ENCODE measurements at regions not wholly inside any gene's neighbourhood (a gene's known extent, or its start where the extent isn't known, plus 50 kb on each side); places are given as distances from the start of the nearest gene placed in this dataset.
A peak's percentile ranks its signal among the peaks of the same experiment; 100 is the strongest.
"Not testable (repeated sequence)": the region's sequence is repeated elsewhere in the genome, so short reads cannot be mapped to it uniquely, and the experiment has no call there.

DNA sequence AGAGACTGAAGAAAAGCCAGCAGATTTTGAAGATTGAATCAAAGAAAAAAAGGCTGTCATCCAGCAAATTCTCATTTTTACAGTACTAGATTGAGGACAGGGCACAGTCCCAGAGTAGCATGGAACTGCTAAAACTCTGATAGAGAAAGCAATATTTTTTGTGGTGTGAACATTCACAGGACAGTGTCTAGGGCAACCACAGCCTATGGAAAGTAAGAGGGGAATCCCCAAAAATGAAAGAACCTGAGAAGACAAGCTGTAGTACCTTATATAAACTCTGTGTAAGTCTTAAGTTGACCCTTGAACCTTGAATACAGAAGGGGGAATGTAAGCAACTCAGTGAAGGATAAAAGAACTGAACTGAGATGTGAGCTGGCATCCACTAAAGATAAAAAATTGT is 540.3 kb downstream of the HINT1 start:
- H3K4me3 ChIP-seq (ENCODE audit: low read depth, low read length): no peak overlapping the region
- no peak for DNase-seq (ENCODE audit: low read depth, low spot score)
- in situ Hi-C loops (cut with HindIII; ENCODE audit: low sequenced_read_pairs): no loop called here
- TF ChIP-seq, protein P1, sequence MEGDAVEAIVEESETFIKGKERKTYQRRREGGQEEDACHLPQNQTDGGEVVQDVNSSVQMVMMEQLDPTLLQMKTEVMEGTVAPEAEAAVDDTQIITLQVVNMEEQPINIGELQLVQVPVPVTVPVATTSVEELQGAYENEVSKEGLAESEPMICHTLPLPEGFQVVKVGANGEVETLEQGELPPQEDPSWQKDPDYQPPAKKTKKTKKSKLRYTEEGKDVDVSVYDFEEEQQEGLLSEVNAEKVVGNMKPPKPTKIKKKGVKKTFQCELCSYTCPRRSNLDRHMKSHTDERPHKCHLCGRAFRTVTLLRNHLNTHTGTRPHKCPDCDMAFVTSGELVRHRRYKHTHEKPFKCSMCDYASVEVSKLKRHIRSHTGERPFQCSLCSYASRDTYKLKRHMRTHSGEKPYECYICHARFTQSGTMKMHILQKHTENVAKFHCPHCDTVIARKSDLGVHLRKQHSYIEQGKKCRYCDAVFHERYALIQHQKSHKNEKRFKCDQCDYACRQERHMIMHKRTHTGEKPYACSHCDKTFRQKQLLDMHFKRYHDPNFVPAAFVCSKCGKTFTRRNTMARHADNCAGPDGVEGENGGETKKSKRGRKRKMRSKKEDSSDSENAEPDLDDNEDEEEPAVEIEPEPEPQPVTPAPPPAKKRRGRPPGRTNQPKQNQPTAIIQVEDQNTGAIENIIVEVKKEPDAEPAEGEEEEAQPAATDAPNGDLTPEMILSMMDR (IDR thresholded peaks at IDR 0.05; ENCODE audit: low read depth, low read length): no peak

DNA sequence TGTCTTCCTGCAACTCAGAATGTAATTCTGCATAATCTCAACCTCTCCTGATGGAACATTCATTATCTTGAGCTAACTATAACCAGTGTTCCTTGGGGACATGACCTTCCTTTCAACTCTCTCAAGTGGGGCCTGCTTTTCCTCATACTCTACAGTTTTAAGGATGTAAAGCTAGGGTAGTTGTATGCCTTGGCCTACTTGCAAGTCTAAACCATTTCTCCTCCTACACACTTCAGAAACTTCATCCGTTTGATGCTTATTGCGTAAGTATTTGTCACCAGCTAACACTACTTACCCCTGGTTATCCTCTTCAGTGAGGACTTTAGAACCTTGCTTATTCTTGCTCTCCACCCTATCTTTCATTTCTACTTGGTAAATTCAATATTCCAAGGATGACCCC is 548.9 kb downstream of the HINT1 start:
- in situ Hi-C loops (cut with HindIII; ENCODE audit: low sequenced_read_pairs): no loop called here
- DNase-seq (ENCODE audit: low read depth, low spot score): no peak
- H3K4me3 ChIP-seq (ENCODE audit: low read depth, low read length): no peak overlapping the region
- TF ChIP-seq, protein P1 (IDR thresholded peaks at IDR 0.05; ENCODE audit: low read depth, low read length): no peak

DNA sequence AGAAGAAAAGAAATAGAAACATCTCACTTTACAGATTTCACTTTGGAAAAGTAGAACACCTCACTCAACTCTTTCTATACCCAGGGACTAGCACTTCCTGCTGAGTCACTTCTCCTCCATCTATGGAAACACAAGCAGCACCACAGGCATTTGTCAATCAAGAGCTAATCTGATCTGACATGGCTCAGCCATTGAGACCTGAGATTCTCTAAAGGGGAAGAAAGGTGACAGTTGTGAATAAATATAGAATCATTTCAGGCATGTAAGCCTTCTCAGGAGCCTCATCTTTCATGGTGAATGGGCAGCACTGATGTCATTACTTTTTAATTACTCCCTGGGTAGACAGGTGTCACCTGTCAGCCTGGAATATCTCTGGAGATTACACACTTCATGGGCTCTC is 559.8 kb downstream of the HINT1 start:
- H3K4me3 ChIP-seq (ENCODE audit: low read depth, low read length): no peak overlapping the region
- TF ChIP-seq, protein P1 (IDR thresholded peaks at IDR 0.05; ENCODE audit: low read depth, low read length): no peak
- no peak for DNase-seq (ENCODE audit: low read depth, low spot score)
- in situ Hi-C loops (cut with HindIII; ENCODE audit: low sequenced_read_pairs): no loop called here

DNA sequence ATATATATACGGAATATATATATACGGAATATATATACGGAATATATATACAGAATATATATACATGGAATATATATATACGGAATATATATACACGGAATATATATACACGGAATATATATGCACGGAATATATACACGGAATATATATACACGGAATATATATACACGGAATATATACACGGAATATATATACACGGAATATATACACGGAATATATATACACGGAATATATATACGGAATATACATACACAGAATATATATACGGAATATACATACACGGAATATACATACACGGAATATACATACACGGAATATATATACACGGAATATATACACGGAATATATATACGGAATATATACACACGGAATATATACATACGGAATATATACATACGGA is 568.4 kb downstream of the HINT1 start:
- in situ Hi-C loops (cut with HindIII; ENCODE audit: low sequenced_read_pairs); DNase-seq (ENCODE audit: low read depth, low spot score); H3K4me3 ChIP-seq (ENCODE audit: low read depth, low read length): not testable (repeated sequence)

DNA sequence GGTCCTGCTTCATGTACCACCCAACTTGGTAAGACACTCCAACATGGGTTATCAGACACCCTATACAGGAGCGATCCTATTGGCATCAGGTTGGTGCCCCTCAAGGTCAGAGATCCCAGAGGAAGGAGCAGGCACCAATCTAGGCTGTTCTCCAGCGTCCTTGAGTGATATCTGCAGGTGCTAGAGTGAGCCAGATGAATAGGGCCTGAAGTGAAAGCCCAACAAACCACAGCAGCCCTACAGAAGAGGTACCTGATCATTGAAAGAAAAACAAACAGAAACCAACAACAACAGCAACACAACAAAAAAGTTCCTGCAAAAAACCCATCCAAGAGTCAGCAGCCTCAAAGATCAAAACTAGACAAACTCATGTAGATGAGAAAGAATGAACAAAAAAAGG is 584.8 kb downstream of the HINT1 start:
- H3K4me3 ChIP-seq (ENCODE audit: low read depth, low read length): no peak overlapping the region
- no peak for DNase-seq (ENCODE audit: low read depth, low spot score)
- in situ Hi-C loops (cut with HindIII; ENCODE audit: low sequenced_read_pairs): no loop called here
- TF ChIP-seq, protein P1 (IDR thresholded peaks at IDR 0.05; ENCODE audit: low read depth, low read length): no peak

DNA sequence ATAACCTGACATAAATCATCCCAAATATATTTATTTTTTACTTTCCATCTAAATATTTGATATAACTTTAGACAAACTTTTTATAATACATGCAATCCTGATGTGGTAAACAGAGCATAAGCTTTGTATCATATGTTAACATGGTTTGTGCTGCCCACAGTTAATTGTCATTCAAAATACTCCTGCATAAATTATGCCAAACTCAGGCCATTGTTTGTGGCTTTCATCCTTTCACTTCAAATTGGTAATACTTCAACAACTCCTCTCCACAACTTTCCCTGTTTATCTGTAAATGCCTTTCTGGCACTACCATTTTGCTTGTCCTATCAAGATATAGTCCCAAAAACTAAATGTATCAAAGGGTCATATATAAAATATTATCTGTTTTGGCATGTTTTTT is 586.7 kb downstream of the HINT1 start:
- DNase-seq (ENCODE audit: low read depth, low spot score): no peak
- no peak overlapping the region for H3K4me3 ChIP-seq (ENCODE audit: low read depth, low read length)
- TF ChIP-seq, protein P1 (IDR thresholded peaks at IDR 0.05; ENCODE audit: low read depth, low read length): no peak
- in situ Hi-C loops (cut with HindIII; ENCODE audit: low sequenced_read_pairs): no loop called here

DNA sequence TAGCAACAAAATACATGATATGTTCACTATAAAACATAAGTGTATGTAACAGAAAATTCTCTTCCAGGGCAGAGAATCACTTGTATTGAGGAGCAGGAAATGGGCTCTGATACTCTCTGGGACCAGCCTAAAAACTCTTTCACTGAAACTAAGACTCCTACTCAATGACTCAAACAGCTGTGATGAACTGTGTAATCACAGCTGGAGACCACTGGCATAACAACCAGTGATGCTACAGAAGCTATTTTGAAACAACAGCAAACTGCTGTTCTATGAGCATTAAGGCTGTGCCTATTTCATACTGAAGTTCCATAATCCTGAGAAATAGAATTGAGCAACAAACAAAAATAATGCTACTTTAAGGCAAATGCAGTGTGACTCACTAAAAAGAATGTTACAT is 594.0 kb downstream of the HINT1 start:
- peak; percentile 63 for DNase-seq (ENCODE audit: low read depth, low spot score)
- in situ Hi-C loops (cut with HindIII; ENCODE audit: low sequenced_read_pairs): no loop called here
- no peak overlapping the region for H3K4me3 ChIP-seq (ENCODE audit: low read depth, low read length)
- TF ChIP-seq, protein P1 (IDR thresholded peaks at IDR 0.05; ENCODE audit: low read depth, low read length): no peak
